Naive thymus-derived CD8-positive, alpha-beta T cell (primary cell): ENCODE measurements at regions not wholly inside any gene's neighbourhood (a gene's known extent, or its start where the extent isn't known, plus 50 kb on each side); places are given as distances from the start of the nearest gene placed in this dataset.
A peak's percentile ranks its signal among the peaks of the same experiment; 100 is the strongest.

Source experiments
- ATAC-seq, 2 donors: fragments of 150-1000 bp; cut with Tn5 transposase in 1 of 2; sonication (Bioruptor Pico), chemical (Tn5 transposase) in 1 of 2; 1 replicate in 1 of 2; 2 replicates in 1 of 2; pipeline ENCODE4 v1.10.0; 2021; ENCODE audit warnings: mild to moderate bottlenecking in 2 of 2, moderate library complexity in 2 of 2
- POLR2A ChIA-PET: fragments of 350-600 bp; sonication (Branson Sonifier 250); formaldehyde crosslinking; loops from one replicate; lab custom pipeline; 2021; ENCODE audit warnings: antibody characterized with exemption; lab: Charles Lee
- DNase-seq, 10 donors: peaks; one replicate each; pipeline versions ENCODE4 v3.0.0 to v3.0.0-alpha.2; 2020 to 2022
- H3K27ac Mint-ChIP-seq, 10 donors: one replicate each; pipeline ENCODE4 v1.8.0; 2020 to 2022; ENCODE audit warnings: mild to moderate bottlenecking in 10 of 10, mixed read lengths in 10 of 10, moderate library complexity in 4 of 10, inconsistent platforms in 1 of 10
- H3K27me3 Mint-ChIP-seq, 5 donors: one replicate each; pipeline ENCODE4 v1.8.0; 2021 to 2022; ENCODE audit warnings: mixed read lengths in 5 of 5
- H3K36me3 Mint-ChIP-seq, 3 donors: one replicate each; pipeline ENCODE4 v1.8.0; 2020 to 2022; ENCODE audit warnings: mixed read lengths in 3 of 3, mild to moderate bottlenecking in 2 of 3, inconsistent platforms in 1 of 3
- H3K4me1 Mint-ChIP-seq, 4 donors: one replicate each; pipeline ENCODE4 v1.8.0; 2021 to 2022; ENCODE audit warnings: mixed read lengths in 4 of 4
- H3K4me3 Mint-ChIP-seq, 10 donors: one replicate each; pipeline ENCODE4 v1.8.0; 2020 to 2022; ENCODE audit warnings: mild to moderate bottlenecking in 10 of 10, mixed read lengths in 10 of 10, moderate library complexity in 6 of 10, inconsistent platforms in 1 of 10
- H3K9me3 Mint-ChIP-seq, 9 donors: one replicate each; pipeline ENCODE4 v1.8.0; 2020 to 2022; ENCODE audit warnings: mixed read lengths in 9 of 9, mild to moderate bottlenecking in 3 of 9, inconsistent platforms in 1 of 9, moderate library complexity in 1 of 9

DNA sequence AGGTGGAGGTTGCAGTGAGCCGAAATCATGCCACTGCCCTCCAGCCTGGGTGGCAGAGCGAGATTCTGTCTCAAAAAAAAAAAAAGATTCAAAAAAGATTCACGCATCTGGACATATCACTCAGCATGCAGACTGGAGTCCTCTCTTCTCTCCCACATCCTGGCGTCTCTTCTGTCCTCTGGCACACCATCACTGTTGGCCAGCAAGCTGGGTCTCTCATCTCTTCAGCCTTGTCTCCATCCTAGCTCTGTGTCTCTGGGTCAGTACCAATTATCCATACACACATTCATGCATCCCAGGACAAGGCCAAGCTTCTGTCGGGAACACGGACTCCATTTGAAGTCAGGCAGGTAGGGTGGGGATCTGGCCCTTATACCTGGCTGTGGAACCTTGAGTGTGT is 105.5 kb upstream of the MAP1LC3B2 start:
- H3K4me1 Mint-ChIP-seq = peaks cover 0 to 6% (median under 1%) of the 10 kb centered on the region in 4 donors
- H3K9me3 Mint-ChIP-seq = no peaks in the 10 kb centered on the region
- POLR2A ChIA-PET = no interaction called here
- no peaks in the 10 kb centered on the region for H3K36me3 Mint-ChIP-seq
- H3K27me3 Mint-ChIP-seq = peaks cover 0 to 7% (median 3%) of the 10 kb centered on the region in 5 donors
- no peak for ATAC-seq
- H3K27ac Mint-ChIP-seq = no peak overlapping the region
- no peak for DNase-seq
- H3K4me3 Mint-ChIP-seq = no peak overlapping the region

DNA sequence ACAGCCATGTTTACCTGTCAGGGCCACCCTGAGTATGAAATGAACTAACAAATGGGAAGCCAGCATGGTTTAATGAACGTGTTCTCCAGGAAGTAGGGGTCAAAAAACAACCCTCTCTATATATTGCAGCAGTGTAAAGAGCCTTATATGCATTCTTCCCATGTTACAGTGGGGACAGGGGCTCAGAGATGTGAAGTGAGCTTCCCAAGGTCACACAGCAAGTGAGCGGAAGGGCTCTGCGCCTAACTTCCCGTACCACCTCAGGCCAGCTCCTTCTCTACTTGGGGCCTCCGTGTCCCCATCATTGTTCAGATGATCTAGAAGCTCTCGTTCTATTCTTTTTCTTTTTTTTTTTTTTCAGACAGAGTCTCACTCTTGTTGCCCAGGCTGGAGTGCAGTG is 105.1 kb upstream of the MAP1LC3B2 start:
- H3K4me1 Mint-ChIP-seq = peaks cover 0 to 6% (median under 1%) of the 10 kb centered on the region in 4 donors
- H3K27me3 Mint-ChIP-seq = peaks cover 0 to 7% (median 3%) of the 10 kb centered on the region in 5 donors
- ATAC-seq = no peak
- no peak overlapping the region for H3K4me3 Mint-ChIP-seq
- H3K9me3 Mint-ChIP-seq = no peaks in the 10 kb centered on the region
- DNase-seq = no peak
- POLR2A ChIA-PET = no interaction called here
- no peak overlapping the region for H3K27ac Mint-ChIP-seq
- no peaks in the 10 kb centered on the region for H3K36me3 Mint-ChIP-seq

DNA sequence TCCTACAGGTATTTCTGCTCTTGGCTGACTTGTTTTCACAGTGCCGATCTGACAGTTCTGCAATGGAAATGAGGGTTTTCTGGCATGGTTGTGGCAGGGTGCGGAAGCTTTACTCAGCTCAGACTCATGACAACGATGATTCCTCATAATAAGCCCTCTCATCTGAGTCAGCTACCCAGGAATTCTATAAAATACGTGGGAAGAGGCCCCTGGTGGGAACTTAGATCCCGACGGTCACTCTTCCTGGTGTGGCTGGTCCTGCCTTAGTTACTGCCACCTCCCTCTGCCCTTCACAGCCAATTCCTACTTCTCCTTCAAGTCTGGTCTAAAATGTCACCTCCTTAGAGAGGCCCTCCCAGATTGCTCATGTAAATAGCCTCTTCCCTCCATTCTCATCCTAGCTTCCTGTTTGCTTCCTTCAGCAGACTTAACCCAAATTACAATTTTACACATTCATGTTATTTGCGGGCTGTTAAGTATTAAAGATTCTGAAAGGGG is 104.2 kb upstream of the MAP1LC3B2 start:
- peaks cover 0 to 7% (median 3%) of the 10 kb centered on the region in 5 donors for H3K27me3 Mint-ChIP-seq
- H3K27ac Mint-ChIP-seq = peak overlapping the region in 1 of 10 donors; percentile 56
- no peak overlapping the region for H3K4me3 Mint-ChIP-seq
- DNase-seq = no peak
- ATAC-seq = no peak
- peaks cover 0 to 6% (median under 1%) of the 10 kb centered on the region in 4 donors for H3K4me1 Mint-ChIP-seq
- POLR2A ChIA-PET = no interaction called here
- no peaks in the 10 kb centered on the region for H3K9me3 Mint-ChIP-seq
- H3K36me3 Mint-ChIP-seq = no peaks in the 10 kb centered on the region

DNA sequence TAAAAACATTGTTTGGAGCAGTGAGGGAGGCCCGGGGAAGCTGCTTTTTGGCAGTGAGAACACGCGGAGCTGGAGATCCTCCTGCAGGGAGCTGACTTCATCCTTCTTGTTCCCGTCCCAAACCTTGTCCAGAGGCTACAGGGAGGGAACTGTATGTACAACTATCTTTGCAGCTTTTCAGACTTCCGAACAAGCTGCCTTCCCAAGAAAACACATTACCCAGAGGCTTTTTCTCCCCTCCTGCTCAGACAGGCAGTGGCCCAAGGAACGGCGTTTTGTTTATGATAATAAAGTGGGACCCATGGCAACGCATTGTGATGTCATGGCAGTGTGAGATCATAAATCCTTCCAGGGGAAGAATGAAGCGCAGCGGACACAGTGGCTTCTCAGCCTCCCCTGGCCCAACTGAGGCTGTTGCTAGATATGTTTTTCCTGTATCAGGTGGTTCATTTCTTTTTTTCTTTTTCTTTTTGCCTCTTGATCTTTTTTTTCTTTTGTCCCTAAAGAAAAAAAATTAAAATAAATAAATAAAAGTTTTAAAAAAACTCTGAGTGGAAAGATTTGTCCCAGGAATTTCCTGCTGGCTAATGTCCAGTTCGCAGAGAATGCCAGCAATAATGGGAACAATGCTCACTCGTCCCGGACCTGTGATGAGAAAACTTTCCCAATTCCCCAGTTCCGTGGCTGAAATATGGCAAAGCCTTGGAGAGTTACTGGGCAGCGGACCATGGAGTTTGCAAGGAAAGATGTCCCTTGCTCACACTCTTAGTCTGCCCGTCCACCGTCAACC is 103.4 kb upstream of the MAP1LC3B2 start:
- Mint-ChIP-seq H3K9me3 (no peaks in the 10 kb centered on the region), H3K27ac (no peak overlapping the region), H3K4me3 (no peak overlapping the region), H3K4me1 (peaks cover 0 to 6% (median under 1%) of the 10 kb centered on the region in 4 donors), H3K27me3 (peaks cover 0 to 7% (median 3%) of the 10 kb centered on the region in 5 donors), H3K36me3 (no peaks in the 10 kb centered on the region)
- no peak for ATAC-seq
- no peak for DNase-seq
- POLR2A ChIA-PET = no interaction called here

DNA sequence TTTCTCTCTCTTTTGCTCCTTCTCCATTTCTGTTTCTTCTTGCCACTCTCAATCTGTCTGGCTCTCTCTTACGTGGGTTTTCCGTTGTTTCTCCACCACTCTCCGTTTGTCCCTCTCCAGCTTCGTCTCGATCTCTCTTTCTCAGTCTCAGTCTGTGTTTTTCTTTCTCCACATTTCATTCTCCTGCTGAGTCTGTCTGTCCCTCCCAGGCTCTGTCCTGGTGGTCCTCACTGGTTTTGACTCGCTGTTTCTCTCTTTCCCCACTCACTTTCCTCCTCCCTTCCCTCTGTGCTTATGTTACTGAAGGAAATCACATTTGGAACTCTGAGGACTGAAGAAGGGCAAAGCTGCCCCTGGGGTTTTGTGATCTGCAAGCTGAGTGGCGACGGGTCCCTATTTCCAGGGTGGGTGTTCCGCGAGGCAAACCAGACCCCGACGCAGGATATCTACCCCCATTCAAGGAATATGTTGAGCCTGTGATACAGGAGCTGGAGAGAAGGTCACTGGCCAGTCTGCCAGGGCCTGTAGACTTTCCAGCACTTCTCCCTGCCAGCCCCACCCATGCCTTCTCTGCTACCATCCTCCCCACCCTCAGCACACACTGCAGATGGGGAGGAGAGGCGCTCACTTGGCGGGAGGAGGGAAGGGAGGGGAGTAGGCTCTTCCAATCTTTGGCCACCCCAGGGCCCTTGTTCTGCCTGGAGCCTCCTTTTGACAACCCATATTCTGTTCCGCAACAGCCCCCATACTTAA is 102.7 kb upstream of the MAP1LC3B2 start:
- peaks cover 0 to 7% (median 3%) of the 10 kb centered on the region in 5 donors for H3K27me3 Mint-ChIP-seq
- POLR2A ChIA-PET = no interaction called here
- H3K27ac Mint-ChIP-seq = peak overlapping the region in 2 of 10 donors; percentile 17 to 28
- no peak for ATAC-seq
- no peaks in the 10 kb centered on the region for H3K9me3 Mint-ChIP-seq
- no peaks in the 10 kb centered on the region for H3K36me3 Mint-ChIP-seq
- H3K4me1 Mint-ChIP-seq = peaks cover 0 to 6% (median under 1%) of the 10 kb centered on the region in 4 donors
- DNase-seq = no peak
- H3K4me3 Mint-ChIP-seq = no peak overlapping the region

DNA sequence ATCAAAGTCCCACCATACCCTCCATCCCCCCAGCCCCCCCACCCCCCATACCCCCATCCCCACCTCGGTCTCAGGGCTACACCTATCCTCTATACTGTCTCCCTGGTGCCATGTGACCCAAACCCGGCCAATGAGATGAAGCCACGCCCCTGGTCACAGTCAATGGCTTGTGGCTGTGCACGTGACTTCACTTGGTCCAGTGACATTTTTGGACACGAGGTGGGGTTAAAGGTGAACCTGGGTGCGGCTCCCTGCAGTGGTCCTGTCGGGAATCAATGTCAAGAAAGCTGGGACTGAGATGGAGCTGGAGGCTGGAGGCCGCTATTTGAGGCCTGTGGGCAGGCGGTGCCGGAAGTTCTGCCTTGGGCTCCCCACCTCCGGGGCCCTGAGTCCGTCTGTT is 100.7 kb upstream of the MAP1LC3B2 start:
- DNase-seq (no peak), ATAC-seq (no peak)
- Mint-ChIP-seq H3K4me1 (peaks cover 0 to 2% (median under 1%) of the 10 kb centered on the region in 4 donors), H3K36me3 (no peaks in the 10 kb centered on the region), H3K9me3 (no peaks in the 10 kb centered on the region), H3K27me3 (peaks cover 0 to 7% (median 4%) of the 10 kb centered on the region in 5 donors), H3K4me3 (no peak overlapping the region), H3K27ac (no peak overlapping the region)
- POLR2A ChIA-PET = no interaction called here

DNA sequence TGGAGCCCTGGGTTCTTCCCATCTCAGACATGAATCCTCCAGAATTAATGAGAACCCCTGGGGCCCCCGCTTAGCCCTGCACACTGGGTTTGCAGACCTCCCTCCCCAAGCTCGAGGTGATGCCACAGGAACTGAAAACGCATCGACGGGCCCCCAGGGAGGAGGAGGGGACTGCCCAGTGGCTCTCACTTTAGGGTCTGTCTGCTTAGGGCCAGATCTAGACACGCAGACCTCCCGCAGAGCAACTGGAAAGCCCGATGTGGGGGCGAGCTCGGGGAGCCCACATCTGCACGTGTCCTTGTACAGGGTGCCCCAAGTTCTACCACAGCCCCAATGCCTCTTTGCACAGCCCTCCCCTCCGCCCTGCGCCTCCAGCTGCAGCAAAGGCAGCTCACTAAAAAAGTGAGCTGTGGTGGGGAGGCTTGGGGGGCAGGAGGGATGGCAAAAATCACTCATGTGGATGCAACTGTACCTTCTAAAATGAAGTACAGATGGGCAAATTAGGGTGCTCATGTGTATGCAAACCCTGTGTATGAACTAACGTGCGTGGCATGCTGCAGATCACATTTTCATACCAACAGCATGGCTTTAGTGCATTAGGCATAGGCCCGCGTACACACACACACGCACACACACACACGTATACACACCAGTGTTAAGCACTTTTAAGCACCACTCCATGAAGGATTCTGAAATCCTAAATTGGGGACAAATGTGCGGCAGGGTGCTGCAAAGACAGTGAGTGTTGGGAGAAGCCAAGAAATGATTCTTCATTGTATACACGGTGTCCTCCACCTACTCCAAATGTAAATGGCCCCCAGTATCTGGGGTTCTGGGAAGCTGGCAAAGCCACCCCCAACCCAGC is 99.9 kb upstream of the MAP1LC3B2 start:
- no peak overlapping the region for H3K27ac Mint-ChIP-seq
- no peak for DNase-seq
- H3K4me1 Mint-ChIP-seq = peaks cover 0 to 2% (median 0%) of the 10 kb centered on the region in 4 donors
- H3K4me3 Mint-ChIP-seq = no peak overlapping the region
- peaks cover 0 to 7% (median 4%) of the 10 kb centered on the region in 5 donors for H3K27me3 Mint-ChIP-seq
- POLR2A ChIA-PET = interaction anchor here (0.5 kb wide), 1 partner anchor 8 kb away, joined by 7 read pairs; no protein-coding TSS in a partner anchor
- H3K36me3 Mint-ChIP-seq = no peaks in the 10 kb centered on the region
- H3K9me3 Mint-ChIP-seq = no peaks in the 10 kb centered on the region
- ATAC-seq = no peak

DNA sequence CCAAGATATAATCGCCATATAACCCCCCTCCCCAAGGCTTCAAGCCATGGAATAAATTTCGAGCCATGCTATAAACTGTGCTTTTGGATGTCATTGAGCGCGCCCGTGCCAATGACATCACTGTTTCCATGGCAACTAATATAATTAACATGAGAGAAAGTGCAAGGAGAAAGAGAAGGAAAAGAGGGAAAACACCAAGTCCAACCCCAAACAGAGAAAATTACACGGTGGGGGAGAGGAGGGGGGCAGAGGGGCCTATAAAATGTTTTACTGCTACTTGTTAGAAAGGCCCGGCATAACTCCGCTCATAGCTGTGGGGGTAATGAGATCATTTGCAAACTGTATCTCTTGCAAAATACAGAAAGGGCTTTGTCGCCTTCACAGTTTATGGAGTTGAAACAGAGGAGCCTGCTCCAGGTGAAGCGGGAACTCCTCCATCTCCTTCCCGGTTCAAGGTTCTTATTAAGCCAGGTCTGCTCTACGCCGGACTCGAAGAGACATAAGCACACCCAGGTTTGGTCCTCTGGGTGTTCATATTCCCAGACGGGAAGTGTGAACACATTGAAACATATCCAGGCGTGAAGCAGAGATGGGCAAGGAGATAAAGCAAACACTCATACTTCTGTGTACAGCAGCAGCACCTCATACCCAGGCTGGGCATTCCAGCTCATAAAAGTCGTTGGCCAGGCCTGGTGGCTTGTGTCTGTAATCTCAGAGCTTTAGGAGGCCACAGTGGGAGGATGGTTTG is 99.1 kb upstream of the MAP1LC3B2 start:
- H3K27ac Mint-ChIP-seq = no peak overlapping the region
- no peaks in the 10 kb centered on the region for H3K36me3 Mint-ChIP-seq
- peaks cover 0 to 7% (median 4%) of the 10 kb centered on the region in 5 donors for H3K27me3 Mint-ChIP-seq
- no peak for DNase-seq
- H3K4me1 Mint-ChIP-seq = peaks cover 0 to 2% (median 0%) of the 10 kb centered on the region in 4 donors
- no peak for ATAC-seq
- no peak overlapping the region for H3K4me3 Mint-ChIP-seq
- no peaks in the 10 kb centered on the region for H3K9me3 Mint-ChIP-seq
- POLR2A ChIA-PET = no interaction called here

DNA sequence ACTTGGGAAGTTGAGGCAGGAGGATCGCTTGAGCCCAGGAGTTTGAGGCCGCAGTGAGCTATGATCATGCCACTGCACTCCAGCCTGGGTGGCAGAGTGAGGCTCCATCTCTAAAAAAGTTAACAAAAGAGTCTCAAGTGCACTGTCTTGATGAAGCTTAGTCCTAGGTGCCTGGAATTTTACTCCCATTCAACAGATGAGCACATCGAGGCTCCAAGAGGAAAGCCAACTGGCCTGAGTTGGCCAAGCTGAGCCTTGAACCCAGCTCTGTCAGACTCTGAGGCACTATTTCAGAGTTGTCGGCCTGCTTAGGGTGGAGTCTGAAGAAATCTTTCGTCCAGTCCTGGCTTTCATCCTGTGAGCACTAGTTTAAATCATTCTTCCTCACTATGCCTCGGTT is 98.1 kb upstream of the MAP1LC3B2 start:
- Mint-ChIP-seq H3K4me1 (peaks cover 0 to 2% (median 0%) of the 10 kb centered on the region in 4 donors), H3K27ac (no peak overlapping the region), H3K27me3 (peaks cover 0 to 7% (median 4%) of the 10 kb centered on the region in 5 donors), H3K9me3 (no peaks in the 10 kb centered on the region), H3K36me3 (no peaks in the 10 kb centered on the region), H3K4me3 (no peak overlapping the region)
- no peak for ATAC-seq
- no peak for DNase-seq
- POLR2A ChIA-PET = no interaction called here

DNA sequence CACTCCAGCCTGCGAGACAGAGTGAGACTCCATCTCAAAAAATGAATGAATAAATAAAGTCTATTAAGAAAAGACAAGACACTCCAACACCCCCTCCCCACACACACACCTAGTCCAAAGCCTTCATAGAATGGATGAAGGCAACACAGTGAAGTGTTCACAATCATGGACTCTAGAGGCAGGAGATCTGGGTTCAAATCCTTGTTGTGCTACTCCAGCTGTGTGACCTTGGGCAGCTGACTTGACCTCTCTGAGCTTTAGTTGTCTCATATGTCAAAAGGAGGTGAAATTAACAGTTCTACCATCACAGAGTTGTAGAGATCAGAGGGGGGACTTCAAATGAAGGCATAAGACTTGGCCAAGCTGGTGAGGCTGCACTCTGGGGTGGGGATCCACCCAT is 95.8 kb upstream of the MAP1LC3B2 start:
- H3K4me1 Mint-ChIP-seq = no peaks in the 10 kb centered on the region
- H3K27ac Mint-ChIP-seq = peak overlapping the region in 1 of 10 donors; percentile 58
- DNase-seq = no peak
- H3K27me3 Mint-ChIP-seq = peaks cover 0 to 2% (median 0%) of the 10 kb centered on the region in 5 donors
- peaks cover 0 to 4% (median 0%) of the 10 kb centered on the region in 3 donors for H3K36me3 Mint-ChIP-seq
- POLR2A ChIA-PET = no interaction called here
- no peak overlapping the region for H3K4me3 Mint-ChIP-seq
- no peak for ATAC-seq
- H3K9me3 Mint-ChIP-seq = no peaks in the 10 kb centered on the region

DNA sequence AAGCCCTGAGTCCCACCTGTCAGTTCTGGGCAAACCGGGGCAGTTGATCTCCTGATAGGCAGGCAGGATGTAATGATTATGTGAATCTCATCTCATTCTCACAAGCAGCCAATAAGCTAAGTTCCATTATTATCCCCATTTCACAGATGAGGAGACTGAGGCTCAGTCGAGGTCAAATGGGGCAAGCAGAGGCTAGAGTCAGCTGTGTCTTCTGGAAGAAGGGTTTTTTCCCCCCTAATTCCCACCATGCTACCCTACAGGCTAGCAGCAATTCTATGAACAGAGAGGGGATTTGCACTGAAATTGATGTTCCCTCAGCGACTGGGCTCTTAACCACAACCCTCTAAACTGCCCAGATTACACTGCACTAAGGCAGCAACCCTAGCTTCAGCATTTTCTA is 93.8 kb upstream of the MAP1LC3B2 start:
- POLR2A ChIA-PET = no interaction called here
- Mint-ChIP-seq H3K36me3 (peaks cover 0 to 4% (median 0%) of the 10 kb centered on the region in 3 donors), H3K27me3 (peaks cover 0 to 2% (median 0%) of the 10 kb centered on the region in 5 donors), H3K27ac (no peak overlapping the region), H3K9me3 (no peaks in the 10 kb centered on the region), H3K4me3 (no peak overlapping the region), H3K4me1 (peaks cover 0 to 5% (median 0%) of the 10 kb centered on the region in 4 donors)
- no peak for ATAC-seq
- DNase-seq = no peak

DNA sequence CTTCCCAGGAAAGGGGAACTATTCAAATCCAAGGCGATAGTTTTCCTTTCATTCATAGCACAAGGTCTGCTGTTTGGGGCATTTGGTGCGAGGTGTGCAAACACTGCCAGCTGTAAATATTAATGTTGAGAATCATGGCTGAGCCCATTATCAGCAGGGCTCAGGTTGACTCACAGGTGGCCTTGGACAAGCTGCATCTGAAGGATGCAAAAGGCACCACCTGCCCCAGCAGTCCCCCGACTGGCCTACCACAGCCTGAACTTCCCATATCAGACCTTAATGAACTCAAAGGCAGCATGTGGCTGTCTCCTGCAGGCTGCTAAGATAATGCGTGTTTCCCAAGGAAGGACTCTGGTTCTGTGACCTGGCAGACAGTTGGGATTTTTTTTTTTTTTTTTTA is 93.3 kb upstream of the MAP1LC3B2 start:
- no peak overlapping the region for H3K4me3 Mint-ChIP-seq
- peaks cover 0 to 4% (median 0%) of the 10 kb centered on the region in 3 donors for H3K36me3 Mint-ChIP-seq
- peaks cover 0 to 5% (median 0%) of the 10 kb centered on the region in 4 donors for H3K4me1 Mint-ChIP-seq
- peaks cover 0 to 2% (median 0%) of the 10 kb centered on the region in 5 donors for H3K27me3 Mint-ChIP-seq
- POLR2A ChIA-PET = no interaction called here
- DNase-seq (no peak), ATAC-seq (no peak)
- no peaks in the 10 kb centered on the region for H3K9me3 Mint-ChIP-seq
- no peak overlapping the region for H3K27ac Mint-ChIP-seq
